ENCODE measurements at regions not wholly inside any gene's neighbourhood (a gene's known extent, or its start where the extent isn't known, plus 50 kb on each side); places are given as distances from the start of the nearest gene placed in this dataset.
A peak's percentile ranks its signal among the peaks of the same experiment; 100 is the strongest.

GRCh38 chr2:57849843-57850242 lies 196.8 kb upstream of the VRK2 start:
- Mint-ChIP-seq H3K36me3 (peaks cover 9 to 13% of the 10 kb centered on the region in 2 donors), H3K9me3 (peaks cover 4 to 9% of the 10 kb centered on the region in 2 donors), H3K4me1 (peaks cover 0 to 4% of the 10 kb centered on the region in 2 donors), H3K4me3 (no peak overlapping the region), H3K27me3 (no peaks in the 10 kb centered on the region), H3K27ac (no peak overlapping the region)
- DNase-seq: no peak
- ATAC-seq (replicated peaks): no peak

GRCh38 chr2:57850415-57851130 lies 196.0 kb upstream of the VRK2 start:
- Mint-ChIP-seq H3K4me1 (peaks cover 0 to 4% of the 10 kb centered on the region in 2 donors), H3K36me3 (peaks cover 10 to 13% of the 10 kb centered on the region in 2 donors), H3K9me3 (peaks cover 4 to 9% of the 10 kb centered on the region in 2 donors), H3K27me3 (no peaks in the 10 kb centered on the region), H3K4me3 (no peak overlapping the region), H3K27ac (no peak overlapping the region)
- DNase-seq (no peak), ATAC-seq (replicated peaks) (no peak)

- no peak for ATAC-seq (replicated peaks)
- H3K9me3 Mint-ChIP-seq: peaks cover 0 to 3% of the 10 kb centered on the region in 2 donors
- no peak overlapping the region for H3K4me3 Mint-ChIP-seq
- no peak overlapping the region for H3K27ac Mint-ChIP-seq
- DNase-seq: no peak
- H3K27me3 Mint-ChIP-seq: no peaks in the 10 kb centered on the region
- peaks cover 1 to 5% of the 10 kb centered on the region in 2 donors for H3K36me3 Mint-ChIP-seq
- peaks cover 0 to 2% of the 10 kb centered on the region in 2 donors for H3K4me1 Mint-ChIP-seq
These were observed 191.4 kb upstream of the VRK2 start for GRCh38 chr2:57855212-57855611.

- Mint-ChIP-seq H3K9me3 (peaks cover 0 to 3% of the 10 kb centered on the region in 2 donors), H3K27ac (no peak overlapping the region), H3K27me3 (no peaks in the 10 kb centered on the region), H3K4me1 (no peaks in the 10 kb centered on the region), H3K36me3 (peaks cover 1 to 3% of the 10 kb centered on the region in 2 donors), H3K4me3 (no peak overlapping the region)
- ATAC-seq (replicated peaks): no peak
- DNase-seq: no peak
These were observed 186.9 kb upstream of the VRK2 start for GRCh38 chr2:57859755-57860154.

GRCh38 chr2:57862153-57862552 lies 184.5 kb upstream of the VRK2 start:
- no peaks in the 10 kb centered on the region for H3K36me3 Mint-ChIP-seq
- H3K9me3 Mint-ChIP-seq: no peaks in the 10 kb centered on the region
- H3K4me3 Mint-ChIP-seq: no peak overlapping the region
- peaks cover 0 to 2% of the 10 kb centered on the region in 2 donors for H3K4me1 Mint-ChIP-seq
- no peaks in the 10 kb centered on the region for H3K27me3 Mint-ChIP-seq
- H3K27ac Mint-ChIP-seq: no peak overlapping the region
- ATAC-seq (replicated peaks): no peak
- DNase-seq: no peak

- Mint-ChIP-seq H3K4me1 (peaks cover 0 to 2% of the 10 kb centered on the region in 2 donors), H3K9me3 (no peaks in the 10 kb centered on the region), H3K36me3 (no peaks in the 10 kb centered on the region), H3K27me3 (no peaks in the 10 kb centered on the region), H3K27ac (no peak overlapping the region), H3K4me3 (no peak overlapping the region)
- ATAC-seq (replicated peaks) (no peak), DNase-seq (no peak)
These were observed 183.9 kb upstream of the VRK2 start for GRCh38 chr2:57862727-57863126.

GRCh38 chr2:57864926-57865325 lies 181.7 kb upstream of the VRK2 start:
- no peak overlapping the region for H3K27ac Mint-ChIP-seq
- ATAC-seq (replicated peaks) (no peak), DNase-seq (no peak)
- no peaks in the 10 kb centered on the region for H3K9me3 Mint-ChIP-seq
- H3K4me1 Mint-ChIP-seq: peaks cover 0 to 2% of the 10 kb centered on the region in 2 donors
- no peak overlapping the region for H3K4me3 Mint-ChIP-seq
- H3K27me3 Mint-ChIP-seq: no peaks in the 10 kb centered on the region
- no peaks in the 10 kb centered on the region for H3K36me3 Mint-ChIP-seq

GRCh38 chr2:57867730-57868129 lies 178.9 kb upstream of the VRK2 start:
- no peak overlapping the region for H3K27ac Mint-ChIP-seq
- no peaks in the 10 kb centered on the region for H3K27me3 Mint-ChIP-seq
- H3K9me3 Mint-ChIP-seq: no peaks in the 10 kb centered on the region
- no peak for ATAC-seq (replicated peaks)
- no peak for DNase-seq
- no peak overlapping the region for H3K4me3 Mint-ChIP-seq
- peaks cover 0 to 2% of the 10 kb centered on the region in 2 donors for H3K4me1 Mint-ChIP-seq
- H3K36me3 Mint-ChIP-seq: no peaks in the 10 kb centered on the region

- Mint-ChIP-seq H3K27me3 (no peaks in the 10 kb centered on the region), H3K27ac (no peak overlapping the region), H3K4me1 (peaks cover 0 to 2% of the 10 kb centered on the region in 2 donors), H3K9me3 (no peaks in the 10 kb centered on the region), H3K4me3 (no peak overlapping the region), H3K36me3 (no peaks in the 10 kb centered on the region)
- ATAC-seq (replicated peaks) (no peak), DNase-seq (no peak)
These were observed 177.9 kb upstream of the VRK2 start for GRCh38 chr2:57868619-57869139.

- ATAC-seq (replicated peaks) (no peak), DNase-seq (no peak)
- no peak overlapping the region for H3K4me3 Mint-ChIP-seq
- no peak overlapping the region for H3K27ac Mint-ChIP-seq
- no peaks in the 10 kb centered on the region for H3K9me3 Mint-ChIP-seq
- peaks cover 0 to 2% of the 10 kb centered on the region in 2 donors for H3K4me1 Mint-ChIP-seq
- H3K27me3 Mint-ChIP-seq: no peaks in the 10 kb centered on the region
- no peaks in the 10 kb centered on the region for H3K36me3 Mint-ChIP-seq
These were observed 176.8 kb upstream of the VRK2 start for GRCh38 chr2:57869758-57870344.

- peaks cover 9 to 22% of the 10 kb centered on the region in 2 donors for H3K4me1 Mint-ChIP-seq
- DNase-seq (no peak), ATAC-seq (replicated peaks) (peak; percentile 56 to 77)
- no peaks in the 10 kb centered on the region for H3K27me3 Mint-ChIP-seq
- H3K4me3 Mint-ChIP-seq: no peak overlapping the region
- no peaks in the 10 kb centered on the region for H3K36me3 Mint-ChIP-seq
- H3K27ac Mint-ChIP-seq: no peak overlapping the region
- H3K9me3 Mint-ChIP-seq: no peaks in the 10 kb centered on the region
These were observed 170.3 kb upstream of the VRK2 start for GRCh38 chr2:57876313-57876712.

- no peak overlapping the region for H3K4me3 Mint-ChIP-seq
- no peaks in the 10 kb centered on the region for H3K36me3 Mint-ChIP-seq
- ATAC-seq (replicated peaks) (no peak), DNase-seq (no peak)
- no peak overlapping the region for H3K27ac Mint-ChIP-seq
- H3K4me1 Mint-ChIP-seq: peaks cover 9 to 22% of the 10 kb centered on the region in 2 donors
- no peaks in the 10 kb centered on the region for H3K27me3 Mint-ChIP-seq
- H3K9me3 Mint-ChIP-seq: no peaks in the 10 kb centered on the region
These were observed 168.8 kb upstream of the VRK2 start for GRCh38 chr2:57877811-57878170.

- H3K4me1 Mint-ChIP-seq: peaks cover 9 to 22% of the 10 kb centered on the region in 2 donors
- no peak overlapping the region for H3K27ac Mint-ChIP-seq
- H3K4me3 Mint-ChIP-seq: no peak overlapping the region
- no peak for DNase-seq
- H3K36me3 Mint-ChIP-seq: no peaks in the 10 kb centered on the region
- no peak for ATAC-seq (replicated peaks)
- H3K27me3 Mint-ChIP-seq: no peaks in the 10 kb centered on the region
- no peaks in the 10 kb centered on the region for H3K9me3 Mint-ChIP-seq
These were observed 168.3 kb upstream of the VRK2 start for GRCh38 chr2:57878171-57878865.

GRCh38 chr2:57878866-57879210 lies 167.8 kb upstream of the VRK2 start:
- Mint-ChIP-seq H3K27me3 (no peaks in the 10 kb centered on the region), H3K27ac (no peak overlapping the region), H3K36me3 (no peaks in the 10 kb centered on the region), H3K4me1 (peaks cover 9 to 22% of the 10 kb centered on the region in 2 donors), H3K9me3 (no peaks in the 10 kb centered on the region), H3K4me3 (no peak overlapping the region)
- ATAC-seq (replicated peaks) (no peak), DNase-seq (no peak)

- Mint-ChIP-seq H3K36me3 (no peaks in the 10 kb centered on the region), H3K27ac (no peak overlapping the region), H3K4me1 (peaks cover 9 to 22% of the 10 kb centered on the region in 2 donors), H3K9me3 (no peaks in the 10 kb centered on the region), H3K4me3 (no peak overlapping the region), H3K27me3 (no peaks in the 10 kb centered on the region)
- DNase-seq: no peak
- no peak for ATAC-seq (replicated peaks)
These were observed 166.2 kb upstream of the VRK2 start for GRCh38 chr2:57880446-57880845.

Measured in stimulated activated naive B cell treated with anti-CD40 and anti-IgM and Interleukin-4, amounts not matched to agents 10 μg/mL and 1 μg/mL and 100 μg/mL, for 72 hours (primary cell).